WTC11 (cell line): ENCODE measurements at regions not wholly inside any gene's neighbourhood (a gene's known extent, or its start where the extent isn't known, plus 50 kb on each side); places are given as distances from the start of the nearest gene placed in this dataset.

Experiments used
- ATAC-seq: fragments of 200-7000 bp; cut with Tn5 transposase; 2 replicates; pipeline ENCODE4 v1.10.0; 2021; ENCODE audit warnings: mild to moderate bottlenecking, moderate library complexity
- CTCF ChIA-PET: fragments of 300-600 bp; sonication (Branson Sonifier 250); formaldehyde crosslinking; loops from one replicate; lab custom pipeline; 2021; ENCODE audit warnings: antibody characterized with exemption; lab: Charles Lee
- POLR2A ChIA-PET: fragments of 350-600 bp; sonication (Branson Sonifier 250); formaldehyde crosslinking; loops from one replicate; lab custom pipeline; 2021; ENCODE audit warnings: antibody characterized with exemption; lab: Charles Lee
- DNase-seq: peaks from one replicate; pipeline ENCODE4 v3.0.0; 2021; ENCODE audit warnings: low spot score
- H3K27ac Mint-ChIP-seq: 2 replicates; pipeline ENCODE4 v1.8.0; 2021; ENCODE audit warnings: mixed read lengths
- H3K27me3 Mint-ChIP-seq: 2 replicates; pipeline ENCODE4 v1.8.0; 2021; ENCODE audit warnings: low read depth, mild to moderate bottlenecking, moderate library complexity, mixed read lengths
- H3K36me3 Mint-ChIP-seq: 2 replicates; pipeline ENCODE4 v1.8.0; 2021; ENCODE audit warnings: mixed read lengths
- H3K4me1 Mint-ChIP-seq: 2 replicates; pipeline ENCODE4 v1.8.0; 2022; ENCODE audit warnings: mixed read lengths
- H3K4me3 Mint-ChIP-seq: 2 replicates; pipeline ENCODE4 v1.8.0; 2021; ENCODE audit warnings: mild to moderate bottlenecking, moderate library complexity, mixed read lengths
- H3K9me3 Mint-ChIP-seq: 2 replicates; pipeline ENCODE4 v1.8.0; 2021; ENCODE audit warnings: mixed read lengths
- AFF4 ChIP-seq: sonication (generic); formaldehyde crosslinking; IDR thresholded peaks from 2 replicates; pipeline ENCODE4 v1.8.1; 2023; ENCODE audit warnings: mild to moderate bottlenecking, missing genetic modification reagents, borderline replicate concordance
- ATF1 ChIP-seq: sonication (generic); formaldehyde crosslinking; IDR thresholded peaks from 2 replicates; pipeline ENCODE4 v1.8.1; 2023; ENCODE audit warnings: mild to moderate bottlenecking, moderate library complexity, missing genetic modification reagents
- EMX1 ChIP-seq: fragments of 250-450 bp; sonication (Bioruptor Pico); IDR thresholded peaks from 2 replicates; pipeline ENCODE4 v1.8.0; 2021; ENCODE audit warnings: mild to moderate bottlenecking
- ERG ChIP-seq: fragments of 250-450 bp; sonication (Bioruptor Pico); IDR thresholded peaks from 2 replicates; pipeline ENCODE4 v1.8.0; 2021; ENCODE audit warnings: mild to moderate bottlenecking
- FOXP4 ChIP-seq: sonication (generic); formaldehyde crosslinking; IDR thresholded peaks from 2 replicates; pipeline ENCODE4 v1.8.0; 2022; ENCODE audit warnings: mild to moderate bottlenecking, missing genetic modification reagents
- HMGA2 ChIP-seq: fragments of 250-450 bp; sonication (Bioruptor Pico); IDR thresholded peaks from 2 replicates; pipeline ENCODE4 v1.4.0; 2021; ENCODE audit warnings: mild to moderate bottlenecking, moderate library complexity
- NR2C2 ChIP-seq: sonication (generic); formaldehyde crosslinking; IDR thresholded peaks from 2 replicates; pipeline ENCODE4 v1.8.0; 2022; ENCODE audit warnings: mild to moderate bottlenecking, missing genetic modification reagents
- PRDM15 ChIP-seq: sonication (generic); formaldehyde crosslinking; IDR thresholded peaks from 2 replicates; pipeline ENCODE4 v1.8.0; 2022; ENCODE audit warnings: missing genetic modification reagents
- PREB ChIP-seq: sonication (generic); formaldehyde crosslinking; IDR thresholded peaks from 2 replicates; pipeline ENCODE4 v1.8.1; 2022; ENCODE audit warnings: mild to moderate bottlenecking, missing genetic modification reagents, moderate library complexity, borderline replicate concordance
- USF2 ChIP-seq: sonication (generic); formaldehyde crosslinking; IDR thresholded peaks from 2 replicates; pipeline ENCODE4 v1.8.1; 2023; ENCODE audit warnings: mild to moderate bottlenecking, missing genetic modification reagents, moderate library complexity
- ZMAT4 ChIP-seq: fragments of 250-450 bp; sonication (Bioruptor Pico); IDR thresholded peaks from 2 replicates; pipeline ENCODE4 v1.9.0; 2021; ENCODE audit warnings: mild to moderate bottlenecking
- ZNF317 ChIP-seq: sonication (generic); formaldehyde crosslinking; IDR thresholded peaks from 2 replicates; pipeline ENCODE4 v1.8.1; 2023; ENCODE audit warnings: low read depth, mild to moderate bottlenecking, moderate library complexity, missing genetic modification reagents, borderline replicate concordance
- ZSCAN18 ChIP-seq: fragments of 250-450 bp; sonication (Bioruptor Pico); IDR thresholded peaks from 2 replicates; pipeline ENCODE4 v2.1.2; 2022; ENCODE audit warnings: mild to moderate bottlenecking, moderate library complexity

- no peak overlapping the region for H3K27ac Mint-ChIP-seq
- H3K4me1 Mint-ChIP-seq = no peaks in the 10 kb centered on the region
- no peaks in the 10 kb centered on the region for H3K27me3 Mint-ChIP-seq
- POLR2A ChIA-PET = no interaction called here
- no peaks in the 10 kb centered on the region for H3K9me3 Mint-ChIP-seq
- ATAC-seq = no peak
- DNase-seq = no peak
- no peaks in the 10 kb centered on the region for H3K36me3 Mint-ChIP-seq
- CTCF ChIA-PET = interaction anchor here (0.6 to 1.2 kb wide), 5 partner anchors 13 to 248 kb away, joined by 3 read pairs; no protein-coding TSS in a partner anchor
- no peak overlapping the region for H3K4me3 Mint-ChIP-seq
- TF ChIP-seq ZMAT4 (CRISPR knock-in tag) (no peak), PREB (CRISPR knock-in tag) (no peak), ZSCAN18 (CRISPR knock-in tag) (no peak), ZNF317 (no peak), AFF4 (CRISPR knock-in tag) (no peak), ERG (CRISPR knock-in tag) (no peak), EMX1 (CRISPR knock-in tag) (no peak), FOXP4 (CRISPR knock-in tag) (no peak), NR2C2 (CRISPR knock-in tag) (no peak)
These were observed 352.4 kb downstream of the USP25 start for GRCh38 chr21:16082038-16082816.

- Mint-ChIP-seq H3K9me3 (no peaks in the 10 kb centered on the region), H3K4me3 (no peak overlapping the region), H3K27me3 (no peaks in the 10 kb centered on the region), H3K27ac (no peak overlapping the region), H3K4me1 (no peaks in the 10 kb centered on the region), H3K36me3 (no peaks in the 10 kb centered on the region)
- ChIA-PET CTCF (no interaction called here), POLR2A (no interaction called here)
- DNase-seq (no peak), ATAC-seq (no peak)
- no peak for TF ChIP-seq HMGA2 (CRISPR knock-in tag)
- TF ChIP-seq PRDM15 (CRISPR knock-in tag) = no peak
- TF ChIP-seq EMX1 (CRISPR knock-in tag) = no peak
- TF ChIP-seq ATF1 (CRISPR knock-in tag) = no peak
- TF ChIP-seq PREB (CRISPR knock-in tag) = no peak
- TF ChIP-seq USF2 = no peak
These were observed 355.1 kb downstream of the USP25 start for GRCh38 chr21:16084776-16085364.
